RWPE2 (cell line): ENCODE measurements at regions not wholly inside any gene's neighbourhood (a gene's known extent, or its start where the extent isn't known, plus 50 kb on each side); places are given as distances from the start of the nearest gene placed in this dataset.
A peak's percentile ranks its signal among the peaks of the same experiment; 100 is the strongest.

Experiments
- ATAC-seq: fragments of 200-7000 bp; cut with Tn5 transposase; 3 replicates; pipeline ENCODE4 v1.9.1; 2021; ENCODE audit warnings: low read depth
- DNase-seq: peaks from one replicate; pipeline ENCODE4 v3.0.0-alpha.2; 2020; ENCODE audit warnings: low spot score
- H3K27ac ChIP-seq: fragments of 450-650 bp; 2 replicates; pipeline ENCODE4 v1.5.1; 2017; ENCODE audit warnings: mild to moderate bottlenecking; ENCODE audit not compliant: poor library complexity, severe bottlenecking
- H3K27me3 ChIP-seq: fragments of 250-450 bp; sonication (Bioruptor Pico); 2 replicates; pipeline ENCODE4 v1.5.1; 2021; ENCODE audit warnings: mild to moderate bottlenecking, moderate library complexity; ENCODE audit not compliant: insufficient read depth, poor library complexity, severe bottlenecking
- H3K36me3 ChIP-seq: fragments of 250-450 bp; sonication (Bioruptor Pico); 2 replicates; pipeline ENCODE4 v1.5.1; 2020; ENCODE audit warnings: low read depth, mild to moderate bottlenecking, moderate library complexity
- H3K4me1 ChIP-seq: fragments of 250-450 bp; sonication (Bioruptor Pico); 2 replicates; pipeline ENCODE4 v1.5.1; 2021; ENCODE audit warnings: mild to moderate bottlenecking, moderate library complexity; ENCODE audit not compliant: insufficient read depth, poor library complexity, severe bottlenecking
- H3K4me3 ChIP-seq: fragments of 250-450 bp; sonication (Bioruptor Pico); 2 replicates; pipeline ENCODE4 v1.5.1; 2021; ENCODE audit warnings: mild to moderate bottlenecking, moderate library complexity; ENCODE audit not compliant: severe bottlenecking
- H3K9me3 ChIP-seq: fragments of 250-450 bp; sonication (Bioruptor Pico); 2 replicates; pipeline ENCODE4 v1.5.1; 2021; ENCODE audit warnings: mild to moderate bottlenecking, moderate library complexity; ENCODE audit not compliant: severe bottlenecking
- TF ChIP-seq, protein P1 (sequence below): fragments of 450-650 bp; IDR thresholded peaks from one replicate; pipeline ENCODE4 v1.5.1; 2017; ENCODE audit warnings: mild to moderate bottlenecking, moderate library complexity; ENCODE audit not compliant: poor library complexity, severe bottlenecking

DNA sequence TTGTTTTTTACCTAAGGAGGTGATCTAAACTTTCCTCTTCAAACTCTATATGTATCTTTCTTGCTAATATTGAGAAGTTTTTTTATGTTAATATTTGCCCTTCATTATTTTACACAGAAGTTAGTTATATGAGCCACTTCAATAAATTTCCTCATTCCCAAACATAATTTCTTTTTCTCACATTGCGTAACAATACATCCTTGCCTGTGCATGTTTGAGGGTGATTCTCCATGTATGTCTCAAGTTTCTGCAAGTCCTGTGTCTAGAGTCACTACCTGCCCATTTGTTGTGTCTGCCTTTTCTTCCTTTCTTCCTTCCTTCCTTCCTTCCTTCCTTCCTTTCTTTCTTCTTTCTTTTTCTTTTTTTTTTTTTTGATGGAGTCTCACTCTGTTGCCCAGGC is 2057.9 kb downstream of the PCDH7 start:
- Histone ChIP-seq H3K4me3 (no peak overlapping the region), H3K36me3 (no peaks in the 10 kb centered on the region), H3K27me3 (no peaks in the 10 kb centered on the region), H3K4me1 (no peaks in the 10 kb centered on the region), H3K9me3 (no peaks in the 10 kb centered on the region), H3K27ac (no peak overlapping the region)
- TF ChIP-seq, protein P1, sequence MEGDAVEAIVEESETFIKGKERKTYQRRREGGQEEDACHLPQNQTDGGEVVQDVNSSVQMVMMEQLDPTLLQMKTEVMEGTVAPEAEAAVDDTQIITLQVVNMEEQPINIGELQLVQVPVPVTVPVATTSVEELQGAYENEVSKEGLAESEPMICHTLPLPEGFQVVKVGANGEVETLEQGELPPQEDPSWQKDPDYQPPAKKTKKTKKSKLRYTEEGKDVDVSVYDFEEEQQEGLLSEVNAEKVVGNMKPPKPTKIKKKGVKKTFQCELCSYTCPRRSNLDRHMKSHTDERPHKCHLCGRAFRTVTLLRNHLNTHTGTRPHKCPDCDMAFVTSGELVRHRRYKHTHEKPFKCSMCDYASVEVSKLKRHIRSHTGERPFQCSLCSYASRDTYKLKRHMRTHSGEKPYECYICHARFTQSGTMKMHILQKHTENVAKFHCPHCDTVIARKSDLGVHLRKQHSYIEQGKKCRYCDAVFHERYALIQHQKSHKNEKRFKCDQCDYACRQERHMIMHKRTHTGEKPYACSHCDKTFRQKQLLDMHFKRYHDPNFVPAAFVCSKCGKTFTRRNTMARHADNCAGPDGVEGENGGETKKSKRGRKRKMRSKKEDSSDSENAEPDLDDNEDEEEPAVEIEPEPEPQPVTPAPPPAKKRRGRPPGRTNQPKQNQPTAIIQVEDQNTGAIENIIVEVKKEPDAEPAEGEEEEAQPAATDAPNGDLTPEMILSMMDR, result no peak
- DNase-seq (no peak), ATAC-seq (peak; percentile 48; the same call in 1 of the 3 replicates)

DNA sequence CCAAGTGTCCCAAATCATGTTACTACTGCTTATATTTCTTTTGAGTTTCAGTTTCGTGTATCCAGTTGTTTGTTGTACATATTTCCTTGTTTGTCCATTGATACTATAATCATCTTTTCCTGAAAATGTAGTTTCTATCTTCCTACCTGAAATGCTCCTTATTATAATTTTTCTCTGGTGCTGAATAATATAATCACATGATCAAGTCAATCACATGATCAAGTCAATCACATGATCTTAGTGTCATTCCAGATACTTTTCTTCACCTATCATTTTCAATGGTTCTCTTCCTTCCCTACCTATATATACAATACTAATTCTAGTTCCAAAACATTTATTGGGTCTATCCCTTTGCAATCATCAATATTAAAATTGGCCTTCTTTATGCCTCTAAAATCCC is 2058.8 kb downstream of the PCDH7 start:
- Histone ChIP-seq H3K36me3 (no peaks in the 10 kb centered on the region), H3K27me3 (no peaks in the 10 kb centered on the region), H3K4me1 (no peaks in the 10 kb centered on the region), H3K27ac (no peak overlapping the region), H3K9me3 (no peaks in the 10 kb centered on the region), H3K4me3 (no peak overlapping the region)
- ATAC-seq, result no peak
- TF ChIP-seq, protein P1, result no peak
- DNase-seq, result no peak

DNA sequence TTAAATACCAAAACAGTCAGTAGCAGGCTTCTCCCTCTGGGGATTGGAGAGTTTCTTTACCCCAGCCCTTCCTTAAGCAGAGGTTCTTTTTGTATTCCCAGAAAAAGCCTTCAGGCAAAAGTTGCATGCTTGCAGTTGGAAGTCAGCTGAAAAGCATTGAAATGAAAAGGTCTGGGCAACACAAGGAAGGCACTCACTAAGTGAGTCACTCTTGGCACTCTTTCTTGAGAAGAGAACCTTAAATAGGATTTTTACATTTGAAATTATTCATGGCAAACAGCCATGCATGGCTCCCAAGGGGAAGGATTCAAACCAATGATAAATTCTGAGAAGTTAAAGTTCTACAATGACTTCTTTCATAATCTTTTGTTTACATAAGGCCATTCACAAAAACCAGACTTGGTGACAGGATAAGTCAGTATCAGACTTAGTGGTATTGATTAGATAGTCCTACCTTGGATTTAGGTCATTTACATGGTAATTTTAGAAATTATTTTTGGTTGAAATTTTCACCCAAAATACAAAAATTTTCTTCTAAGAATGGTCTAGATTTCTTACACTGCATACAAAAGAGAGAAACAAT is 2068.9 kb downstream of the PCDH7 start:
- Histone ChIP-seq H3K9me3 (no peaks in the 10 kb centered on the region), H3K4me1 (no peaks in the 10 kb centered on the region), H3K27ac (no peak overlapping the region), H3K27me3 (no peaks in the 10 kb centered on the region), H3K36me3 (no peaks in the 10 kb centered on the region), H3K4me3 (no peak overlapping the region)
- DNase-seq (no peak), ATAC-seq (peak; percentile 88)
- TF ChIP-seq, protein P1, result no peak

DNA sequence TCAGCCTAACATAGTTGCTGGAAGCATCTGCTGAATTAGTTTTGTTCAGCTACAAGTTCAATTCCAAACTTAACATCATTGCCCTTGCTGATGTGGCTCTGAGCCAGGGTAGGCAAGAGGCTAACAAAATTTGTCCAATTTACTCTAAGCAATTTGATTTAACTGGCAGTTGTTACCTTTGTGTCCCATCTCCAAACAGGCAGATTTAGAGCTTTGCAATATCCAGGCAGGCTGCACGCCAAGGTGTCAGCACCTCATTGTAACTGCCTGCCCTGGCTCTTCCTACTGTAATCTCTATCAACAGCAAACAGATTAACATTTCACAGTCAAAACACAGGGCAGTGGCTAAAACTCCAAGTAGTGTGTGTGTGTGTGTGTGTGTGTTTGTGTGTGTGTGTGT is 2070.6 kb downstream of the PCDH7 start:
- ATAC-seq, result no peak
- TF ChIP-seq, protein P1, result no peak
- Histone ChIP-seq H3K36me3 (no peaks in the 10 kb centered on the region), H3K27ac (no peak overlapping the region), H3K9me3 (no peaks in the 10 kb centered on the region), H3K4me3 (no peak overlapping the region), H3K4me1 (no peaks in the 10 kb centered on the region), H3K27me3 (no peaks in the 10 kb centered on the region)
- no peak for DNase-seq

DNA sequence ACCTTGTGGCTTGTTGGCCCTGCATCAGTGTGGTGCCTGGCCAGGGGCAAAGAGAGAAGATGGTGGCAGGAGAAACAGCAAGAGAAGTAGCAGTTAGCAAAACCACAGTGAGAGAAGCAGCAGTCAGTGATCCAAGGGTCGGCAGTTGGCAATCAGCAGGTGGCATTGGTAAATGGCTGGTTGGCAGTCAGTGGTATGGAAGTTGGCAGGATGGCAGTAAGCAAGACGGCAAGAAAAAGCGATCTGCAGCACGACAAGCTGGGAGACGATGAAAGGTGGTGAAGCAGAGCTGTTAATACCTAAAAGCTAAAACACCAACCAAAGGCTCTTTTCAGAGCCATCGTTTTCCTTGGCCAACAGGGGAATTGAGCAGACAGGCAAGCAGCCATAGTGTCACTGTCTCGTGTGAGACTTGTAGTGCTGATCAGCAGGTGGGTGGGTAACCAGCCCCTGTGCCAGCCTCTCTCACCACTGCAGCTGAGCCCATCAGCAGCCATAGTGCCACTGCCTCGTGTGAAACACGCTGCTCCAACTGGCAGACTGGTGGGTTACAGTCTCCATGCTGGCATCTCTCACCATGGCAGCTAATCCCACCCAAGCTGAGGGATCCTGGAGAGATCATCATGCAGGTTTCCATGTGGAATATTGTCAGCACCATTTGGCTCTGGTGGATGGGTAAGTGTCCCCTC is 2078.4 kb downstream of the PCDH7 start:
- no peak overlapping the region for H3K27ac ChIP-seq
- H3K4me1 ChIP-seq, result no peaks in the 10 kb centered on the region
- no peaks in the 10 kb centered on the region for H3K36me3 ChIP-seq
- no peaks in the 10 kb centered on the region for H3K9me3 ChIP-seq
- no peak overlapping the region for H3K4me3 ChIP-seq
- ATAC-seq, result no peak
- no peaks in the 10 kb centered on the region for H3K27me3 ChIP-seq
- DNase-seq, result no peak
- TF ChIP-seq, protein P1, result no peak
